VCaP (cell line): ENCODE measurements at regions not wholly inside any gene's neighbourhood (a gene's known extent, or its start where the extent isn't known, plus 50 kb on each side); places are given as distances from the start of the nearest gene placed in this dataset.

Experiments
- H3K27ac ChIP-seq: fragments of 450-650 bp; 2 replicates; pipeline ENCODE4 v1.5.1; 2017
- TF ChIP-seq, protein P1 (sequence below): fragments of 450-650 bp; conservative IDR thresholded peaks from 2 replicates; pipeline ENCODE4 v1.5.1; 2017; ENCODE audit warnings: mild to moderate bottlenecking, moderate library complexity

DNA sequence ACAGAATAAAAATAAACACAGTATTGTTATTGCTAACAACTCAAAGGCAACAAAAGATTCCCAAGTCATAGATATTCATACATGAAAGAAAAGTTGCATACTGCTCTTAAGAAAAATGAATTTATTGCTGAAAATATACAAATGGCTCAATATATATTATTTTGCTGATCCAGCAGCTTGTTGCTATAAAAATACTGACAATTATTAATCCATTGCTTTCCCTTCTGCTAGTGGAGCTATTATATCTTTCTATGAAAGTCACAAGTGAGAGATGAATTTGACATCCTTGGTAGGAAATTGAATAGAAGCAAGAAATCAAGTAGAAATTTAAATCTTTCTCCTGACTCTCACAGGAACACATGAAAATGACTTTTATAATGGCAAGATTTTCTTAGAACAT, 179.2 kb upstream of the MBNL1 start:
- no peak overlapping the region for H3K27ac ChIP-seq
- TF ChIP-seq, protein P1, sequence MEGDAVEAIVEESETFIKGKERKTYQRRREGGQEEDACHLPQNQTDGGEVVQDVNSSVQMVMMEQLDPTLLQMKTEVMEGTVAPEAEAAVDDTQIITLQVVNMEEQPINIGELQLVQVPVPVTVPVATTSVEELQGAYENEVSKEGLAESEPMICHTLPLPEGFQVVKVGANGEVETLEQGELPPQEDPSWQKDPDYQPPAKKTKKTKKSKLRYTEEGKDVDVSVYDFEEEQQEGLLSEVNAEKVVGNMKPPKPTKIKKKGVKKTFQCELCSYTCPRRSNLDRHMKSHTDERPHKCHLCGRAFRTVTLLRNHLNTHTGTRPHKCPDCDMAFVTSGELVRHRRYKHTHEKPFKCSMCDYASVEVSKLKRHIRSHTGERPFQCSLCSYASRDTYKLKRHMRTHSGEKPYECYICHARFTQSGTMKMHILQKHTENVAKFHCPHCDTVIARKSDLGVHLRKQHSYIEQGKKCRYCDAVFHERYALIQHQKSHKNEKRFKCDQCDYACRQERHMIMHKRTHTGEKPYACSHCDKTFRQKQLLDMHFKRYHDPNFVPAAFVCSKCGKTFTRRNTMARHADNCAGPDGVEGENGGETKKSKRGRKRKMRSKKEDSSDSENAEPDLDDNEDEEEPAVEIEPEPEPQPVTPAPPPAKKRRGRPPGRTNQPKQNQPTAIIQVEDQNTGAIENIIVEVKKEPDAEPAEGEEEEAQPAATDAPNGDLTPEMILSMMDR: no peak

GRCh38 chr3:152091725-152092124, 177.0 kb upstream of the MBNL1 start:
- TF ChIP-seq, protein P1: no peak
- H3K27ac ChIP-seq: no peak overlapping the region

DNA sequence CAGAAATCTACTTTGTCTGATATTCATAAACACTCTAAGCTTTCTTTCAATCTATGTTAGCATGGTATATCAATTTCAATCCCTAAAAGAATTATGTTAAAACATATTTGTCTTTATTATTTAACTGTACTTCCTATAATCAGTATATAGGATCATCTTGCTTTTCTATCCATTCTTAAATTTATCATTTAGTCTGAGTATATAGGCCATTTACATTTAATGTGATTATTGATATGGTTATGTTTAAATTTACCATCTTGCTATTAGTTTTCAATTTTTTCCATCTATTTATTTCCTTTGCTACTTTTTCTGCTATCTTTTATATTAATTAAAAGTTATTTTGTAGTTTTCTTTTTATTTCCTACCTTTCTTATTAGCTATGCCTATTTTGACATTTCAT, 174.8 kb upstream of the MBNL1 start:
- TF ChIP-seq, protein P1: no peak
- no peak overlapping the region for H3K27ac ChIP-seq

GRCh38 chr3:152094406-152094805, 174.3 kb upstream of the MBNL1 start:
- TF ChIP-seq, protein P1: no peak

GRCh38 chr3:152095472-152095871, 173.3 kb upstream of the MBNL1 start:
- no peak overlapping the region; the same call in 1 of the 2 replicates for H3K27ac ChIP-seq
- TF ChIP-seq, protein P1: no peak

More at GRCh38 chr3:152094406-152094805, 174.3 kb upstream of the MBNL1 start:
- no peak overlapping the region for H3K27ac ChIP-seq

DNA sequence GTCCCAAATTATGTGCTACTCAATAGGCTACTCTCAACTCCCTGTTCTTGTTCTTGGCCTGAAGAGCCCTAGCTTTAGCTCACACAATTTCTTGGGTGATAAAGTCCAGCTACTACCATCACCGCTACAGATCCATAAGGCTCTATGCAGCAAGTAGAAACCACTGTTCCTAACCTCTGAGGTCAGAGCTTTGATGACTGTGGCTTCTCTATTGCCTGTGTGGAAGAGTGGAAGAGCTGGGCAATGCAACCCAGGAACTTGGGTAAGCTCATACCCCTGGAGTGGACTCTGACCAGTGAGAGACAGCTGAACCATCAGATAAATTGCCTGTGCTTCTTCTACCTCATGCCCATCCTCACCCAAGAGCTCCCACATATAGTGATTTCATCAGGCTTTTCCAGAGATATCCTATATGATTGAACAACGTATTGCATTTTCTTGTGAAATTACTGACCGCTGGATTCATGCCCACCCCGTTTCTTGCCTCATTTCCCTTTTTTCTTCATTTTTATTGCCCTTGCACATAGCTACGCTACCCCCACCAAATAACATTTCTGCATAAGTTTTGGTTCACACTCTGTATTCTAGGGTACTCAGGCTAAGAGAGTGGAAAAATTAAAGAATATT, 172.3 kb upstream of the MBNL1 start:
- TF ChIP-seq, protein P1: no peak
- H3K27ac ChIP-seq: no peak overlapping the region

- H3K27ac ChIP-seq: no peak overlapping the region
- TF ChIP-seq, protein P1: no peak
Observed at GRCh38 chr3:152097120-152097519, 171.6 kb upstream of the MBNL1 start.
